Hematopoietic multipotent progenitor cell treated with erythropoietin and hydrocortisone succinate and interleukin-3 and kit ligand, for 4 days (in vitro differentiated cells): ENCODE measurements at regions not wholly inside any gene's neighbourhood (a gene's known extent, or its start where the extent isn't known, plus 50 kb on each side); places are given as distances from the start of the nearest gene placed in this dataset.

ENCODE experiments used
- DNase-seq: peaks from one replicate; pipeline ENCODE4 v3.0.0-alpha.2; 2015

- DNase-seq = no peak
These were observed 202.5 kb upstream of the SGK1 start for GRCh38 chr6:134520181-134521115.

GRCh38 chr6:134519465-134519864 lies 201.6 kb upstream of the SGK1 start:
- peak; percentile 82 for DNase-seq

GRCh38 chr6:134517868-134518267 lies 200.0 kb upstream of the SGK1 start:
- DNase-seq = no peak

- no peak for DNase-seq
These were observed 199.3 kb upstream of the SGK1 start for GRCh38 chr6:134517145-134517658.

GRCh38 chr6:134516582-134516981 lies 198.7 kb upstream of the SGK1 start:
- DNase-seq = no peak

- DNase-seq = no peak
These were observed 198.1 kb upstream of the SGK1 start for GRCh38 chr6:134515986-134516385.

- no peak for DNase-seq
These were observed 195.1 kb upstream of the SGK1 start for GRCh38 chr6:134512981-134513391.

- no peak for DNase-seq
These were observed 194.2 kb upstream of the SGK1 start for GRCh38 chr6:134511984-134512683.

GRCh38 chr6:134510920-134511319 lies 193.0 kb upstream of the SGK1 start:
- DNase-seq = peak; percentile 48

- no peak for DNase-seq
These were observed 192.2 kb upstream of the SGK1 start for GRCh38 chr6:134510142-134510541.

- DNase-seq = no peak
These were observed 191.1 kb upstream of the SGK1 start for GRCh38 chr6:134508862-134509498.

GRCh38 chr6:134506162-134506561 lies 188.2 kb upstream of the SGK1 start:
- no peak for DNase-seq

- no peak for DNase-seq
These were observed 185.8 kb upstream of the SGK1 start for GRCh38 chr6:134503585-134504281.

- DNase-seq = no peak
These were observed 185.0 kb upstream of the SGK1 start for GRCh38 chr6:134502614-134503549.

GRCh38 chr6:134495890-134496248 lies 178.0 kb upstream of the SGK1 start:
- DNase-seq = no peak

GRCh38 chr6:134495203-134495889 lies 177.4 kb upstream of the SGK1 start:
- no peak for DNase-seq

- DNase-seq = no peak
These were observed 175.9 kb upstream of the SGK1 start for GRCh38 chr6:134493789-134494188.

GRCh38 chr6:134491477-134491876 lies 173.6 kb upstream of the SGK1 start:
- no peak for DNase-seq

GRCh38 chr6:134482593-134483270 lies 164.8 kb upstream of the SGK1 start:
- DNase-seq = no peak

- no peak for DNase-seq
These were observed 164.1 kb upstream of the SGK1 start for GRCh38 chr6:134481966-134482365.
